ENCODE measurements at regions not wholly inside any gene's neighbourhood (a gene's known extent, or its start where the extent isn't known, plus 50 kb on each side); places are given as distances from the start of the nearest gene placed in this dataset.

DNA sequence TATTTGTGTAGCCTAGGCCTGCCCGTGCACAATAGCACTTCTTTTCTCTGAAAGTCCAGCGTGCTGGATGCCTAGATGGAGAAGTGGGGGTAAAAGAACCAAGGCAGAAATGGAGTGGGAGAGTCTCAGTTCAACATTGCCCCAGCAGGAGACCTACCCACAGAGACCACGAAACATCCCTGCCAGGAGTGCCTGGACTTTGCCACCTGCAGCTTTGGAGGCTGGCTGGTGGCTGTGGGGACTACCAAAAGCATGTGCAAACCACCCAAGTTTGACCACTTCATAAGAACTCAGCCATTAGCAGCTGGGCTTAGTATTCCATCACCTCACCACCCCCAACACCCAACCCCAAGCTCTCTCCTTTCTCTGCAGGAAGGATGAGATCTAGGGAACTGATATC, 416.9 kb upstream of the ID2 start:
- in situ Hi-C loops (cut with MboI): no loop called here
- Histone ChIP-seq H3K4me1 (replicated peaks in 1 of 2; ENCODE audit: control insufficient read depth in 2 of 2, insufficient read depth in 2 of 2, low read length in 2 of 2) (no peaks in the 10 kb centered on the region), H4K20me1 (replicated peaks; ENCODE audit: control insufficient read depth, insufficient read depth, low read length) (0 out of 2 replicates have a peak, but pooled peaks cover 4% of the 10 kb centered on the region), H3K27ac (ENCODE audit: extremely low read depth, low read depth, low read length) (no peak overlapping the region), H3K9me3 (replicated peaks; ENCODE audit: control insufficient read depth, insufficient read depth, low read depth, low read length) (no peaks in the 10 kb centered on the region), H3K36me3 (ENCODE audit: control insufficient read depth, insufficient read depth, low read length) (no peaks in the 10 kb centered on the region), H3K27me3 (ENCODE audit: control insufficient read depth in 2 of 2, insufficient read depth in 2 of 2, low read length in 2 of 2) (peaks cover 2 to 5% of the 10 kb centered on the region in 2 experiments; a peak in 2 of 5 replicates), H3K9me1 (ENCODE audit: control insufficient read depth, insufficient read depth, low read length) (no peaks in the 10 kb centered on the region), H3K4me2 (ENCODE audit: insufficient read depth, low read length) (no peak overlapping the region), H3K79me2 (ENCODE audit: control insufficient read depth, insufficient read depth, low read length) (no peaks in the 10 kb centered on the region), H3K4me3 (no peak overlapping the region), H3K9ac (ENCODE audit: insufficient read depth in 1 of 2, low read depth in 2 of 2, low read length in 2 of 2) (no peak overlapping the region), H2AFZ (ENCODE audit: low read depth, low read length) (no peak overlapping the region)
- ChIA-PET POLR2A (no interaction called here), CTCF (ENCODE audit: low intra/inter-chr PET ratio) (no interaction called here)
- WGBS (ENCODE audit: insufficient coverage, low coverage, missing lambda C conversion rate): 0% methylated on average over 3 of the region's 3 CpGs
- ATAC-seq (no peak), DNase-seq (ENCODE audit: extremely low read depth in 1 of 4, low spot score in 3 of 4) (no peak), FAIRE-seq (no peak)
- intact Hi-C loops (cut with micrococcal nuclease): no loop called here
- TF ChIP-seq HDAC8 (tag; IDR thresholded peaks at IDR 0.05) (no peak), KDM1A (IDR thresholded peaks at IDR 0.05) (no peak), ETS2 (tag; IDR thresholded peaks at IDR 0.05; ENCODE audit: borderline replicate concordance, poor library complexity, severe bottlenecking) (no peak), MYBL2 (IDR thresholded peaks at IDR 0.05; ENCODE audit: low read depth) (no peak), MYBL2 (CRISPR knock-in tag; IDR thresholded peaks at IDR 0.05; ENCODE audit: borderline replicate concordance) (no peak), ZNF561 (CRISPR knock-in tag; conservative IDR thresholded peaks at IDR 0.05) (no peak), FOSL1 (tag; conservative IDR thresholded peaks at IDR 0.05) (no peak), RBM14 (IDR thresholded peaks at IDR 0.05; ENCODE audit: borderline replicate concordance, insufficient read depth, low read depth, low read length) (no peak), ZNF324 (CRISPR knock-in tag; IDR thresholded peaks at IDR 0.05) (no peak), ZNF584 (CRISPR knock-in tag; IDR thresholded peaks at IDR 0.05; ENCODE audit: low read depth) (no peak), CBX3 (IDR thresholded peaks at IDR 0.05; ENCODE audit: borderline replicate concordance in 1 of 2, low read length in 2 of 2) (no peak), ZEB2 (IDR thresholded peaks at IDR 0.05) (no peak), EWSR1 (IDR thresholded peaks at IDR 0.05; ENCODE audit: borderline replicate concordance, low read depth, partially characterized antibody) (no peak), PHF20 (IDR thresholded peaks at IDR 0.05; ENCODE audit: partially characterized antibody) (no peak), ZNF717 (CRISPR knock-in tag; IDR thresholded peaks at IDR 0.05) (no peak)
- TF ChIP-seq, protein P1, sequence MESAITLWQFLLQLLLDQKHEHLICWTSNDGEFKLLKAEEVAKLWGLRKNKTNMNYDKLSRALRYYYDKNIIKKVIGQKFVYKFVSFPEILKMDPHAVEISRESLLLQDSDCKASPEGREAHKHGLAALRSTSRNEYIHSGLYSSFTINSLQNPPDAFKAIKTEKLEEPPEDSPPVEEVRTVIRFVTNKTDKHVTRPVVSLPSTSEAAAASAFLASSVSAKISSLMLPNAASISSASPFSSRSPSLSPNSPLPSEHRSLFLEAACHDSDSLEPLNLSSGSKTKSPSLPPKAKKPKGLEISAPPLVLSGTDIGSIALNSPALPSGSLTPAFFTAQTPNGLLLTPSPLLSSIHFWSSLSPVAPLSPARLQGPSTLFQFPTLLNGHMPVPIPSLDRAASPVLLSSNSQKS (CRISPR knock-in tag; IDR thresholded peaks at IDR 0.05): no peak
- no TSS peak for BruUV-seq (replicated peaks)

Data from K562 (cell line).